Activated T-helper 1 cell treated with Interleukin-2 at 50 U/mL for 16 hours (primary cell): ENCODE measurements at regions not wholly inside any gene's neighbourhood (a gene's known extent, or its start where the extent isn't known, plus 50 kb on each side); places are given as distances from the start of the nearest gene placed in this dataset.

Source experiments
- DNase-seq: peaks from one replicate; pipeline ENCODE4 v3.0.0-alpha.2; 2020; ENCODE audit warnings: low read depth

DNA sequence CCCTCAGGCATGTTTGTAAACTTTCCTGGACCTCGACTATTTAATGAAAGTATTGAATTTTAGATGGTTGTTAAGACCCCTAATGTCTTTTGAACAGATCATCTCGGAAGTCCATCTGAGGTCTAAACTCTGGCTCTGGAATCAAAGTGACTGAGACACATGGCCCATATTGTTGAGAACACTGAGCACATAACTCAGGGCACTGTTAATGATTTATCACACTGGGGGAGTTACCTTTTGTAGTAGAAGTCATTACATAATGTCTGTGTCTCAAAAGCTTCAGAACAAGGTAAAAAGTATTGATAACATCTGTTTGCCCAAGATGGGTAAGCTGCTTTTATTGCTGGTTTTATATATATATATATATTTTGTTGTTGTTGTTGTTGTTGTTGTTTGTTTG lies 103.4 kb upstream of the HS3ST1 start:
- DNase-seq = no peak

DNA sequence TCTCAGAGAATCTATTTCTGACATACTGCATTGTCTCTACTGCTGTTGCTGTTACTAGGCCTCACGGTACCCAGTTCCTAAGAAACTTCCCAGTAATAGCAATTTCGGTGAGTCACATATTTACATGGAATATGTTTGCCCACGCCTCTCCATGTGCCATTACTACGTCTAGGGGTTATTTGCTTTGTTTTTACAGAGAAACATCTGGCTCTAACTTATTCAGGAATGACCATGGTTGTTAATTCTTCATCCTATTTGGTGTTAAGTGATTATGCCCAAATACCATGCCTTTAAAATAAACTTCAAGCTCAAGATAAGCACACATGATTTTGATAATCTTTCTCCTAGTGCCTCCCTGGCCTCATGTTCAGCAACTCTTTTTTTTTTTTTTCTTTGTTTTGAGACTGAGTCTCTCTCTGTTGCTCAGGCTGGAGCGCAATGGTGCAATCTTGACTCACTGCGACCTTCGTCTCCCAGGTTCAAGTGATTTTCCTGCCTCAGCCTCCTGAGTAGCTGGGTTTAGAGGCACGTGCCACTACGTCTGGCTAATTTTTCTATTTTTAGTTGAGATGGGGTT lies 101.0 kb upstream of the HS3ST1 start:
- DNase-seq = no peak

DNA sequence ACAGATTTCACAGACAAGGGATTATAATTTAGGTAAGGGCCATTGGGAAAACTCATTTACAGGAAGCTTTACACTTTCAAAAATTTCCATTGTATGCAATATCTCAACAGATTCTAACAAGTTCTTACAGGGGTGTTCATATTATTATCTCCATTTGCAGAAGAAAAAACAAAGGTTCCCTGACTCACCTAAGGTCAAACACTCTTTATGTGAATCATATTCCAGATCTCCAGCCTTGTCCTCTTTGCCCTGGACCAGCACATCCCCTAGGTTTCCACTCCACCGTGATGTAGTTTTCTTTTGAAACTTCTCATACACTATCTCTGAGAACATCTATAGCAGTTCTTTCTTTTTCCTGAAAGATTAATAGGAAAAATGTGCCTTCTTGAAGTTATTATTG lies 96.4 kb upstream of the HS3ST1 start:
- no peak for DNase-seq

DNA sequence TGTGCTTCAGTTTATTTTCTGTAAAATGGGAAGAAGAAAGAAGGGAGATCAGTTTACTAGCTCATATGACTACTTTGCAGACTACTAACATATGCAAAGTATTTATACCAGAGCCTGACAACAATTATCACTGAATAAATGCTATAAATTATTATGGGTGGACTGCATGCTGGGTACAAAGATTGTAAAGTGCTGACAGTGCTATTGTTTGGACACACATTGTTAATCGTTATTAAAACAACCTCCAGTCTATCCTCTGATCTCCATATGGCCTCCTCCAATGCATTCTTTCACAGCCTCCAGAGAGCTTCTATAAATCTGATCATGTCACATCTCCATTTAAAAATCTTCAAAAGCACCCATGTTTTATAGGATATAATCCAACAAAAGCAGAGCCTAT lies 90.1 kb upstream of the HS3ST1 start:
- no peak for DNase-seq

DNA sequence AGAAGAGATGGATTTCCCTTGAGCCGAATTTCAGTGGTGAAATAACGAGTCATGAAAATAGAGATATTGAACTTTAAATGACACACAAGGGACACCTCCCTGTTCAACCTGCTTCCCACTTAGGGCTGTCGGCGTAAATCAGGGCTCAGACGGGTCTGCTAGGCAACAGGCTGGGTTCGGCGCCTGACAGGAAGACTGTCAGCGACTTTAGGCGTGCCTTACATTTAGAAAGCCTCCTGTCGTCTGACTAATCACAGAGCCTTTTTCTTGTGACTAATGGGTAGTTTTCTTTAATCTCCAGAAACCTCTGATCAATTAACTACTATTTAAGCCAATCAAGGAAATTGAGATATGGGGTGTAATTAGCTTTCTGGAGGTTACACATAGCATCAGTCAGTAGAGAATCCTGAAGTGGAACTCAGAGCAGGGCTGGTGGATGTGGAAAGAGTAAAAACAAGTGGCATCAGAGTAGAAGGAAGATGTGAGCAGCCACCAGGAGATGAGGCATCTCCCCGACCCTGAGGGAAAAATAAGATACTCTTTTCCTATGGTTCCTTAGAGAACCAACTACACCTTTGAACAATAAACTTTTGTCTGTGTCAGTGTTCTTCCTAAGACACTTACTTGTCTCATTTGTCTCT lies 86.2 kb upstream of the HS3ST1 start:
- DNase-seq = no peak

DNA sequence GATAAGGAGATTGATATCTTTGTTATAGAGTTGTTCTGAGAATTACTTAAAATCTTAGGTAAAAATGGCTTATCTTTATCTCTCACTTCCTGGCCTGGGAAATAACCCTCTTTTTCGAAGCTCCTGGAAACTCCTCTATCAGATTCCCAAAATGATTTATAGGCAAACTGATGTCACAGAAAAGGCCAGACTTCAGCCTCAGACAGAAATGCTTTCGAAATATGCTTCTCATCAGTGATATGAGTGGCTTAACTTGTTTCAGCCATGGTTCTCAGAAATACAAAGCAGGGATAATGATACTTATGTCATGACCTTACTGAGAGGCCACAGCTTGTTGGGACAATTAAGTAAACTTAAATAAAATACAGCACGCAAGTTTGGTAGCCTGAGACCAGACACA lies 85.3 kb upstream of the HS3ST1 start:
- DNase-seq = no peak

DNA sequence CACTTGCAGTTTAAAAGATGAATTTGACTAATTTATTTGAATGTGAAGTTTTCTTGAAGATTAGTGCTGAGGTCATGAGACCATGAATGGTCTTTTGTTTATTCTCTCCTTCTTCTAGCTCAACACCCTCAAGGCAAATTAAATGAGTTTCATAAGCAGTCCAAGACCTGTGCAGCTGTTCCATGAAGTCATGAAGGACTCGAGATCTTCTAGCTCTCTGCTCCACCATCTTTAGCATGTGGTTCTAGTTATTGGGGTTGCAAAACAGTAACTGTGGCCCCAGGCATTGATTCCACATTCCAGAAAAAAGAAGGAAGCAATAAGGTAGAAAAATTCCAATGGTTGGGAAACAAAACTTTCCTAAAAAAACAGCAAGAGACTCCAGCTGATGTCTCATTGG lies 84.2 kb upstream of the HS3ST1 start:
- no peak for DNase-seq

DNA sequence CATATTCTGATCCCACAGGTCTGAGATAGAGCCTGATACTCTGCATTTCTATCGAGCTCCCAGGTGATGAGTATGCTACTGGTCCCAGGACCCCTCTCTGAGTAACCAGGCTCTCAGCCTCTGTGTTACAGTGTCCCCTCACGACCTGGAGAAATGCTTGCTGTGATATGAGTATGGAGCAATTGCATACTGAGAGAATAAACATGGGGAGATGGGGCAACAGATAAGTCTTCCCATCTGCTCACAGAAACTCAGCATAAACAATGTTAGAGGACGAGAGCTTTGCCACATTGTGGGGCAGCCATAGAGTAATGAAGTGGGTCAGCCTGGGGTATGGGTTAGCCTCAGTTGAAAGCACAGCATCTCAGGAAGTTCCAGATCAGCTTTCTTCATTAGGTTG lies 82.6 kb upstream of the HS3ST1 start:
- DNase-seq = no peak

DNA sequence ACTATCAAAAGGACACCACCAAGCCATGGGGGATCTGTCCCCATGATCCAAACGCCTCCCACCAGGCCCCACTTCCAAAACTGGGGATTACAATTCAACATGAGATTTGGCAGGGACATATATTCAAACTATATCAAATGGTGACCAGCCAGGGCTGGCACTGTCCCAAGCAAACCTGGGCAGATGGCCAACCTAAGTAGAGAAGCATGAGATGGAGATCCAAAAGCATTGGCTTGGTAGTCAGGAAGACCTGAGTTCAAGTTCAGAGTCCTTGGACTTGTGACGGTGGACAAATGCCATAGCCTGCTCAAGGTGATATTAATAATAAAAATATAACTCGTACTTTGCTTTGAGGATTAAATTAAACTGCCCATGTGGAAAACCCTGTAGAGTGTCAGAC lies 79.2 kb upstream of the HS3ST1 start:
- no peak for DNase-seq

DNA sequence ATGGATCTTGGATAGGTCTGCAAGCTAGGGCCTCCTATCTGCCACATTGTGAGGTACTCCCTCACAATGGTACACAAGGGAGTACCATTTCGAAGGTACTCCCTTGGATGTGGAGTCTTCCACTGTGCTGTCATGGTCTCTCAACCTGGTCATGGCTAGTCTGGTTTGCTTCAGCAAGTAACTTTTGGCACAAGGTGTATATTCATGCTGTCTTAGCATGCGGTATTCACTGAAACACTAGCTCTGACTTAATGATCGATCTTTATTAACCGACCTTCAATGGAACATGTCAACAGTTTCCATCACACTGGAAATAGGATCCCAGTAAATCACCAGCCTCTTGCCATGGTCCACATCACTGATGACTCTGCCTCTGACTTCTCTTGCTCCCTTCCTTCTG lies 77.5 kb upstream of the HS3ST1 start:
- DNase-seq = no peak

DNA sequence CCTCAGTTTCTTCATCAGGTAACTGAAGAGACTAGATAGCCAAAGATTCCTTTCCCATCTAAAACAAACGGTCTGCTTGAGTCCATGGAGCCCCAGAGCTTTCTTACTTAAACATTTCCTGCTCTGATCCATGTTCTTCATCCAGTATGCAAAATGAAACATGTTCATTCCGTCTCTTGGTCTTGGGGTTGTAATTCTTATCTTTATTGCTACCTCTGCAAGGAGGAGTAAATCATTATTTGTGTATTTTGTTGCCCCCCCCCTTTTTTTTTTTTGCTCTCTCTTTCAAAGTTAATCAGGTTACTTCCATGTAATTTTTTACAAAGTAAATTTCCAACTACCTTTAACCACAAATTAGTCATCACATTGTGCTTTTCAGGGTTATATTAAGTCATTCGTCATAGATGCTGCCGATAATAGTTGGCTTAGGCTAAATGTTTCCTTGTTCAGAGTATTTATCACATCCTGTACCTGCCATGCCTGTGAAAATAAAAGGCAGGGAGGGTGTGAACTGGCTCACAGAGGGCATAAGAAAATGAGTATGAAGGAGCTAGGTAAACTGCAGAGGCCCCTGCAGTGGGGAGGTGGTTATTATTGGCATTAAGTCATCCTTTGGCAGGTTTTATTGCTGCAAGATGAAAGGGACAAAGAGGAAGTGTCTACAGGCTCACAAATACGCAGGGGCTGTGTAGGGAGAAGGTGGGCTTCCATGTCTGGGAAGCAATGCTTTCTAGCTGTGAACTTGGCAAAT lies 76.7 kb upstream of the HS3ST1 start:
- DNase-seq = no peak

DNA sequence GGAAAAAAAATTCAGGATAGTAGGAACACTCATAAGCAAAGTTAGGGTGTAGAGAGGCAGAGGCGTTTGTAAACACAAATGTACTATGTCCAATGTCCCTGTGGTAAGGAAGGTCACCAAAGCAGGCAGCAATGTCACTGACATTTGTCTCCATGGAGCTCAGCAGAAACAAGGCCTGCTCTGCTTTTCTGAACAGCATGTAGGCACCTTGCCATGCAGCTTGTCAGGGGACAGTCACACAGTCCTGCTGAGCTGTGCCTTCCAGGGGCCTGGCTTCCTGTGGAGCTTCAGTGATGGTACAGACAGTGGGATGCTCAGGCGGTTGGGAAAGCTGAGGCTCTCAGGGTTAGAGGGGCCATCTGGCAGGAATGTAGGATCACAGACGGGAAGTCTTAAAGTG lies 74.5 kb upstream of the HS3ST1 start:
- DNase-seq = no peak

DNA sequence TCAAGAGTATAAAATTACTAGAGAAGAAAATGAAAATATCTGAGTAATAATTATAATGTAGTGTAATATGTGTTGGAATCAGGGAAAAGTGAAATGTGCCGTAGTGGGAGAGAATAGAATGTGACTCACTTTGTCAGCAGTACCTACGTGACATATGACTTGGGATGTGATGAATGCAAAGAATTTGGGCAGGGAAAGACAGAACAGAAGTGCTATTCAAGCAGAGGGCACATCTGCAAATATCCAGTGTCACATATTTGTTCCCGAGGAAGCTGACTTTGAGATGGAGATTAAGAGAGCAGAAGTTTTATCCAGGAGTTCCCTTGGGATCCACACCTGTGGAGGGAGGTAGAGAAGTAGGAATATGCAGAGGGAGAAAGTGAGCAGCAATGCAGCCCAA lies 69.3 kb upstream of the HS3ST1 start:
- DNase-seq = no peak

DNA sequence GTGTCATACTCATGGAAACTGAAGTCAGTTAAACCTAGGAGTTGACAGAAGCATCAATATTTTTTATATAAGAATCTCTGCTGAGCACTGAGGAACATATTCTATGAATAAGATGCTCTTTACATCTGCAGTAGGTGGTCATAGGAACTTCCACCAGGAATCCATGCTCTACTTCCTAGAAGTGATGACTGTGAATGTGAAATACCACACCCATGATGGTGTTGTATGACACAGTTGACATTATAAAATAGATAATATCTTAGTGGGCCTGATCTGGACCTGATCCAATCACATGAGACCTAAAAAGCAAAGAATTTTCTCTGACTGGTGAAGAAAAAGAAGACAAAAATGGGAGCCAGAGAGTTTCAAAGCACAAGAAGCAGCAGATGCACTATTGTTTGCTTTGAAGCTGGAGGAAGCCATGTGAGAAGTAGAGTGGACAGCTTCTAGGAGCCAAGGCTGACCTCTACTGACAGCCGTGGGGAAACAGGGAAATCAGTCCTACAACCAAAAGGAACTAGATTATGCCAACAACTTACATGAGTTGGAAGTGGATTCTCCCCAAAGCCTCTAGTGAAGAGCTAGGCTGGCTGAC lies 68.6 kb upstream of the HS3ST1 start:
- no peak for DNase-seq

DNA sequence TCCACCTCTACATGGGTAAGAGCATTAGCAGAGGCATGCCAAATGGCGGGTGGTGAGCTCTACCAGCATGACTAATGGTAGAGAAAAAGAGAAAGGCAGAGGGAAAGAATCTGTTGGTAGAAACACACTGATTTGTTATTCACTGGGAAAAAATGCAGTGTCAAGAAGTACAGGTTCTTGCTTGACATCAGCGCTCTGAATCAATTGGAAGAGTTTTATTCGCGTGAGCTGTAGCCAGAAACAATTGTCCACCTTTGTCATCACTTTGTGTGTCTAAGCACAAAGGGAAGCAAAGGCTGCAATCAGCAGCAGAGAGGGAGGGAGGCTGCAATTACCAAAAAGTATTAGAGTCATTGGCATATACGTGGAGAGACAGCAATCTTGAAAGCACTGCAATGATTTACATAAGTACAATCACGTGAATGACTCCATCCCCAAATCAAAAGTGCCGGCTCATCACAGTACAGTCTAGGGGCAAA lies 67.7 kb upstream of the HS3ST1 start:
- DNase-seq = no peak

DNA sequence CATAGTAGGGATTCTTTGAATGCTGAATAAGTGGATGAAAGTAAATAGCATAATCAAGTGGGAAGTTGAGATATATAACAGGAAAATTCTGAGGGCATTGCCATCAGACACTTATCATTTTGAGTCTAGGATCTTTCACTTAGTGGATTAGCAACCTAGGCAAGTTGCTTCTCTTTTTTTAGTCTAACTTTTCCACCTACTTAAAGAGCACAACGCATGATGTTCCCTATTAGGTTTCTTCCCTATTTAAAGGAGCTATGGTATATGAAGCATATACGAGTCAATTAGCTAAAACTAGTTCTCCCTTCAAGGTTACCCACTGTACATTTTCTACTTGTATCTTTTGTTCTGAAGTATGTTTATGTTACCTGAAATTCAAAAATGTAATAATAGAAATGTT lies 67.1 kb upstream of the HS3ST1 start:
- DNase-seq = no peak

DNA sequence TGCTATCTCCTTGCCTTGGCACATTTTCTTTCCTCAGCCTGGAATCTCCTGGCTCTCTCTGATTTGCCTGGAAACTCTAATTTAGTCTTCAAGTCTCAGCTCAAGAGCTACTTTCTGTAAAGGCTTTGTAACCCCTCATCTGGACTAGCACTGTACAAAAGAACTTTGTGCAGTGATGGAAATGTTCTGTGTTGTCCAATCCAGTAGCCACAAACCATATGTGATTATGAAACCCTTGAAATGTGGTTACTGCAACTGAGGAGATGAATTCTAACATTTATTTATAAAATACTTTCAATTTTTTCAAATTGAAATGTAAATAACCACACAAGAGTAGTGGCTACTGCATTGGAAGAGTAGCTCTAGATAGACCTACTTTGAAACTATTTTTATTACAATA lies 66.6 kb upstream of the HS3ST1 start:
- DNase-seq = no peak

DNA sequence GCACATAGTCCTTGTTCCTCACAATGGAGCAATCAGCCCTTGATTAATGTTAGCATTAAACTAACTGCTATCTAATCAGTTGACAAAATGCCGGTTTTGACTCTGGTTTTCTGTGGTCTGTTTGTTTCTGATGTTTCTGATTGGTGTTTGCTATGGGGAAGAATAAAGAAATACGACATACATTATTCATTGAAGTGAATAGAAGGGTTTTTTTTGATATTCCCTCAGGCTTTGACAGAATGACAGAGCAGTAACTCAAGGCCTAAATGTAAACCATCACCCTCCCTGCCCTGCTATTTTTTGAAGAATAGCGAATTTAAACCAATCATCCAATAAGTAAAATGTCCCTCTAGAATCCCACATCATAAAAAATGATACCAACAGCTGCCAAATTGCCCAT lies 65.5 kb upstream of the HS3ST1 start:
- no peak for DNase-seq

DNA sequence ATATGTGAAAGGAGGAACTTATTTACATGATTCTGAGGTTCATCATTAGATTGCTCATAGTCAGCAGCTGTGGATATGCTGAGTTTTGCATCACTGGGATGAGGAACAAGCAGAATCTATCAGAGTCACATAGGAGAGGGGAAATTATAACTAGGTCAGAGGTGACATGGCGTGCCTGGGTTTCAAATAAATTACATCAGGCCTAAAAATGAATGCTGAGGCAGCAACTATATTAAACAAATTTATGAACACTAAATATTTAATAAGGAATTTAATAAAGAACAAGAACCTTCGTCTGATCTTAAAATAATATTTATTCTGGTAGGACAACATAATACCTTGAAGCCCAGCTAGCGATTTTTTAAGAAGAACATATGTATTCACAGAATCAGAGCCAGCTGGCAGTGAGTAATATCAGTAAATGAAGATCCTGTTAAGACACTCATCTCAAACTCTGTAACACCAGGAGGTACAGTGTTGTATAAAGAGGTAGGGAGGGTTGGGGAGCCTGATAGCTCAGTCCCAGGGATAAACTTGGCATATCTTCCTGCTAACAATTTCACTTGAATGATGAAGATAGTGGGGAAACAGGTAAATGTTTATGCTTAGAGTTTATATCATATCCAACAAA lies 60.9 kb upstream of the HS3ST1 start:
- no peak for DNase-seq

DNA sequence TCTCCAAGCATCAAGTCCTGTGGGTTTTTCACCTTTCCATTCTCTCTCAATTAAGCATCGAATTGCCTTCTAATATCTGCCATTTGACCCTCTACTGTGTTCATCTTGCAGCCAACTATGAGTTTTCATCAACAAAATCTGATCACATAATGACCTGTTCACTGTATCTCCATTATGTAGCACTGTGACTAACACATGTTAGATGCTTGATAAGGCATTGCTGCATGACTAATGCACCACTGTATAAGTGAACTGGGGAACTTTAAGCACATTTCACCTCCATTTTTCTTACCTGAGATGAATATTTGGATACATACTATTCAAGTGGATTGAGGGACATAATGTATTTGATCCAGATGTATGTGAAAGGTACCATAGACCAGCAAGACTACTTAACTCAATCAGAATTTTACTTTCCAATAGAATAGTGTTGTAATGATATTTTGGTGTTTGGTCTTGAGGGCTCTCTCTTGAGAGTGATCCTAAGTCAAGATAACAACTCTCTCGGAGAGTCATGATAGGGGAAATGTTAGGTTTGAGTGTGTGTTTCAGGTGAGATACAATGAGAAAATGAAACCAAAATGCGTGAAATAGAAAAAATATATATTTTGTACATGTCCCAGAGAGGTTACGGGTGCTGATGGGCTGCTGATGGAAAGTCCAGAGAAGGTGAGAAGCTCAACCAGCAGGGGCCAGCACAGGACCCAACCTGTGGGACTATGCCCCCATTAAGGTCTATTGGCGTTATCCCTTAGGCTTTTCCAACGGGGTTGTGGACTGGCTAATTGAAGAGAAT lies 60.2 kb upstream of the HS3ST1 start:
- DNase-seq = no peak

DNA sequence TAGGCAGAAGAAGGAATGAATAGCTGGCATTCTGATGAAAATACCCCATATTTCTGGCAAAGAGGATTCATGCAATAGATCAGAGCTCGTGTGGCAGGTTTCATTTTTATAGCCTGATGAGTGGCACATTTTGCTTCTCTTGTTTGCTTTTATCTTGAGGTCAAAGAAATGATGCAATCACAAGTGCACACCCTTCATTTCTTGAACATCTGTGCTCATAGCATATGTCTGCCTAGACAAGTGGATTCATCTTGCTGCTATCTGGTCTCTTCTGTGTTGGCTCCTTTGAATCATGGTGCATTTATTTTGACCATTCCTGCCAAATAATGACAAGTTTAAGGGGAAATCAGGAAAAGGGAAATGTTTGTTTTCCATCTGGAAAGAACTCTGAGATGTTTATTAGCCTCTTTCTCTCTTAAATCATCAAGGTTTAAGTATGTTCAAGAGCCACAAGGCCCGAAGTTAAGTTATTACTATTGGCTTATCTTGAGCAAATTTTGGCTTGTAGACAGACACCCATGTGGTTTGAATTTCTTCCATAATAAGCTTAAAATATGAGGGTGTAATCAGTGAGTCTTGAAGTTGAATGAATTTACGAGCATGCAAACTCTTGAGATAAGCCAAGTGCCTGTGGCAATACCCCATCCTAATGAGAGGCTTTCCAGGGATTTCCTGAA lies 59.3 kb upstream of the HS3ST1 start:
- DNase-seq = no peak
